NOMO-1 treated with DMSO at 0.1 percent for 48 hours (cell line): ENCODE measurements at regions not wholly inside any gene's neighbourhood (a gene's known extent, or its start where the extent isn't known, plus 50 kb on each side); places are given as distances from the start of the nearest gene placed in this dataset.

ENCODE experiments used
- DNase-seq: peaks from one replicate; lab custom pipeline; 2025; ENCODE audit not compliant: unreplicated experiment; lab: John Stamatoyannopoulos, UW

GRCh38 chr3:117161816-117162215, 452.2 kb downstream of the TUSC7 start:
- no peak for DNase-seq

- no peak for DNase-seq
Measured at GRCh38 chr3:117165176-117165575, 455.6 kb downstream of the TUSC7 start.

- no peak for DNase-seq
Measured at GRCh38 chr3:117165601-117166051, 456.0 kb downstream of the TUSC7 start.

GRCh38 chr3:117168896-117169295, 459.3 kb downstream of the TUSC7 start:
- DNase-seq: no peak

- DNase-seq: no peak
Measured at GRCh38 chr3:117170094-117170493, 460.5 kb downstream of the TUSC7 start.

GRCh38 chr3:117171124-117171523, 461.5 kb downstream of the TUSC7 start:
- DNase-seq: no peak

- no peak for DNase-seq
Measured at GRCh38 chr3:117172426-117172825, 462.8 kb downstream of the TUSC7 start.

- DNase-seq: no peak
Measured at GRCh38 chr3:117181222-117181621, 471.6 kb downstream of the TUSC7 start.

GRCh38 chr3:117184574-117184973, 475.0 kb downstream of the TUSC7 start:
- no peak for DNase-seq

- DNase-seq: no peak
Measured at GRCh38 chr3:117191245-117191644, 481.7 kb downstream of the TUSC7 start.

- no peak for DNase-seq
Measured at GRCh38 chr3:117192888-117193287, 483.3 kb downstream of the TUSC7 start.

- DNase-seq: no peak
Measured at GRCh38 chr3:117193390-117193789, 483.8 kb downstream of the TUSC7 start.

GRCh38 chr3:117195034-117195433, 485.5 kb downstream of the TUSC7 start:
- DNase-seq: no peak

- no peak for DNase-seq
Measured at GRCh38 chr3:117200962-117201361, 491.4 kb downstream of the TUSC7 start.

GRCh38 chr3:117201901-117202774, 492.6 kb downstream of the TUSC7 start:
- DNase-seq: no peak

- DNase-seq: no peak
Measured at GRCh38 chr3:117217355-117217754, 507.8 kb downstream of the TUSC7 start.

- DNase-seq: no peak
Measured at GRCh38 chr3:117217760-117218316, 508.3 kb downstream of the TUSC7 start.

GRCh38 chr3:117218641-117219048, 509.1 kb downstream of the TUSC7 start:
- DNase-seq: no peak

- DNase-seq: no peak
Measured at GRCh38 chr3:117219296-117219695, 509.7 kb downstream of the TUSC7 start.

- DNase-seq: no peak
Measured at GRCh38 chr3:117226932-117227331, 517.4 kb downstream of the TUSC7 start.

GRCh38 chr3:117228466-117228865, 518.9 kb downstream of the TUSC7 start:
- DNase-seq: no peak

- DNase-seq: no peak
Measured at GRCh38 chr3:117230924-117231323, 521.3 kb downstream of the TUSC7 start.
